Parathyroid adenoma (tissue), 2 donors: ENCODE measurements at regions not wholly inside any gene's neighbourhood (a gene's known extent, or its start where the extent isn't known, plus 50 kb on each side); places are given as distances from the start of the nearest gene placed in this dataset.

Source experiments
- H2AFZ ChIP-seq: fragments of 300-600 bp; sonication (generic); one replicate; pipeline ENCODE4 v1.7.0; 2017; ENCODE audit warnings: antibody characterized with exemption, mild to moderate bottlenecking
- H3K27ac ChIP-seq: fragments of 300-600 bp; sonication (generic); one replicate; pipeline ENCODE4 v1.7.0; 2017
- H3K27me3 ChIP-seq: fragments of 300-600 bp; sonication (generic); one replicate; pipeline ENCODE4 v1.7.0; 2017; ENCODE audit warnings: low read length; ENCODE audit not compliant: control insufficient read depth, insufficient read depth
- H3K36me3 ChIP-seq: fragments of 300-600 bp; sonication (generic); one replicate; pipeline ENCODE4 v1.7.0; 2017; ENCODE audit warnings: low read length; ENCODE audit not compliant: control insufficient read depth, insufficient read depth
- H3K4me1 ChIP-seq: fragments of 300-600 bp; sonication (generic); one replicate; pipeline ENCODE4 v1.7.0; 2017; ENCODE audit warnings: control low read depth
- H3K4me2 ChIP-seq: fragments of 300-600 bp; sonication (generic); one replicate; pipeline ENCODE4 v1.7.0; 2017; ENCODE audit warnings: low read length
- H3K4me3 ChIP-seq: fragments of 300-600 bp; sonication (generic); one replicate; pipeline ENCODE4 v1.7.0; 2017; ENCODE audit warnings: low read depth, low read length
- H3K79me2 ChIP-seq: fragments of 300-600 bp; sonication (generic); one replicate; pipeline ENCODE4 v1.7.0; 2017; ENCODE audit warnings: control low read depth
- H3K9ac ChIP-seq: fragments of 300-600 bp; sonication (generic); one replicate; pipeline ENCODE4 v1.7.0; 2017; ENCODE audit warnings: mild to moderate bottlenecking
- H3K9me3 ChIP-seq: fragments of 300-600 bp; sonication (generic); one replicate; pipeline ENCODE4 v1.7.0; 2017; ENCODE audit warnings: low read length; ENCODE audit not compliant: control insufficient read depth
- CTCF ChIP-seq: fragments of 300-600 bp; sonication (generic); IDR thresholded peaks from one replicate; pipeline ENCODE4 v1.7.0; 2017; ENCODE audit warnings: antibody characterized with exemption, mild to moderate bottlenecking
- donor health status: primary hyperparathyroidism.

GRCh38 chr3:24646790-24647189, 152.1 kb upstream of the THRB start:
- no peak for TF ChIP-seq CTCF
- H2AFZ ChIP-seq, result no peak overlapping the region
- H3K9me3 ChIP-seq, result no peaks in the 10 kb centered on the region
- H3K9ac ChIP-seq, result no peak overlapping the region
- no peaks in the 10 kb centered on the region for H3K36me3 ChIP-seq
- no peaks in the 10 kb centered on the region for H3K79me2 ChIP-seq
- H3K4me2 ChIP-seq, result no peak overlapping the region
- H3K27ac ChIP-seq, result no peak overlapping the region
- no peaks in the 10 kb centered on the region for H3K4me1 ChIP-seq
- no peak overlapping the region for H3K4me3 ChIP-seq
- H3K27me3 ChIP-seq, result no peaks in the 10 kb centered on the region

- H3K27ac ChIP-seq, result no peak overlapping the region
Observed at GRCh38 chr3:24648063-24648462, 153.4 kb upstream of the THRB start.

DNA sequence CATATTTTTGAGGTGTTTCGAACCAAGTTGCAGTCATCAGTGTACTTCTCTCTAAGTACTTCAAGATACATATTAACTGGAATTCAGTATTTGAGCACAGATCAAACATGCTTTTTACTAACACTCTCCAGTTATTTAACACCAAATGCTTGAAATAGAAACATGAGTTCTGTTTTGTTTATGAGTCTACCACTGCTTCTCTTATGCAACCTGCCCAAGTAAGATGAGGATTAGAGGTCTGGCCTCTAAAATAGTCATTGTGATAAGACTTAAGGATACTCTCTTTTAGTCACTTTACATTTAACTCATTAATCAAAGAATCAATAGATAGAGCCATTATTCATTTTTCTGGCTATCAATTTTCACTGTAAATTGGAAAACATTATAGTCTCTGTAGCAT, 156.2 kb upstream of the THRB start:
- Histone ChIP-seq H3K27me3 (no peaks in the 10 kb centered on the region), H3K36me3 (no peaks in the 10 kb centered on the region), H2AFZ (no peak overlapping the region), H3K4me2 (no peak overlapping the region), H3K4me3 (no peak overlapping the region), H3K27ac (no peak overlapping the region), H3K9ac (no peak overlapping the region), H3K79me2 (no peaks in the 10 kb centered on the region), H3K4me1 (no peaks in the 10 kb centered on the region), H3K9me3 (no peaks in the 10 kb centered on the region)
- no peak for TF ChIP-seq CTCF

More at GRCh38 chr3:24648063-24648462, 153.4 kb upstream of the THRB start:
- Histone ChIP-seq H3K4me1 (no peaks in the 10 kb centered on the region), H3K4me2 (no peak overlapping the region), H3K36me3 (no peaks in the 10 kb centered on the region), H2AFZ (no peak overlapping the region), H3K9ac (no peak overlapping the region), H3K79me2 (no peaks in the 10 kb centered on the region), H3K27me3 (no peaks in the 10 kb centered on the region), H3K9me3 (no peaks in the 10 kb centered on the region), H3K4me3 (no peak overlapping the region)
- no peak for TF ChIP-seq CTCF

DNA sequence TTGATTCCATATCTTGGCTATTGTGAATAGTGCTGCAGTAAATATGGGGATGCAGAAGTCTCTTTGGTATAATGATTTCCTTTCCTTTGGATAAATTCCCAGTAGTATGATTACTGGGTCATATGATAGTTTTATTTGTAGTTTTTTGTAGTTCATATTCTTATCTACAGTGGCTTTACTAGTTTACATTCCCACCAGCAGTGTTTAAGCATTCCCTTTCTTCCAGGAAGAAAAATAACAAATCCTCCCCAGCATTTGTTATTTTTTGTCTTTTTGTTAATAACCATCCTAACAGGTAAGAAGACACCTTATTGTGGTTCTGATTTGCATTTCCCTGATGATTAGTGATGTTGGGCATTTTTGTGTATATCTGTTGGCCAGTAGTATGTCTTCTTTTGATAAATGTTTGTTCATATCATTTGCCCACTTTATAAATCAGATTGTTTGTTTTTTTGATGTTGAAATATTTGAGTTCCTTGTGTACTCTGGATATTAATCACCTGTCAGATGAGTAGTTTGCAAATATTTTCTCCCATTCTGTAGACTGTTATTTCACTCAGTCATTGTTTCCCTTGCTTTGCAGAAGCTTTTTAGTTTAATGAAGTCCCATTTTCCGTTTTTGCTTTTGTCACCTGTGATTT, 163.3 kb upstream of the THRB start:
- Histone ChIP-seq H3K36me3 (no peaks in the 10 kb centered on the region), H3K27me3 (no peaks in the 10 kb centered on the region), H3K4me2 (no peak overlapping the region), H3K9ac (no peak overlapping the region), H2AFZ (no peak overlapping the region), H3K79me2 (no peaks in the 10 kb centered on the region), H3K4me1 (no peaks in the 10 kb centered on the region), H3K9me3 (no peaks in the 10 kb centered on the region), H3K4me3 (no peak overlapping the region), H3K27ac (no peak overlapping the region)
- no peak for TF ChIP-seq CTCF

DNA sequence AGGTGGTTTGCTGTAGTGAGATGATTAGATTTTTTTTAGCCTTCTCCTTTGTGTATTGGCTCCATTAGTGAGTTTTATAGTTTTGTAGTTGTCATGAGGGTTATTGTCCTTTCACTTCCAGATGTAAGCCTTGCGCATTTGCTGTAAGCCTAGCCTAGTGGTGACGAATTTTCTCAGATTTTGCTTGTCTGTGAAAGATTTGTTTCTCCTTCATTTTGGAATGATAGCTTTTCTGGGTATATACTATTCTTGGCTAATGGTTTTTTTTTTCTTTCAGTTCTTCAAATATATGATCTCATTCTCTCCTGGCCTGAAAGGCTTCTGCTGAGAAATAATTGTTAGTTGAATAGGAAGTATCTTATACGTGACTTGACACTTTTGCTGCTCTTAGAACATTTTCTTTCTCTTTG, 166.5 kb upstream of the THRB start:
- no peak for TF ChIP-seq CTCF
- Histone ChIP-seq H3K4me3 (no peak overlapping the region), H3K27me3 (no peaks in the 10 kb centered on the region), H3K9ac (no peak overlapping the region), H3K4me1 (no peaks in the 10 kb centered on the region), H3K79me2 (no peaks in the 10 kb centered on the region), H3K9me3 (no peaks in the 10 kb centered on the region), H3K4me2 (no peak overlapping the region), H2AFZ (no peak overlapping the region), H3K27ac (no peak overlapping the region), H3K36me3 (no peaks in the 10 kb centered on the region)
